ENCODE measurements at regions not wholly inside any gene's neighbourhood (a gene's known extent, or its start where the extent isn't known, plus 50 kb on each side); places are given as distances from the start of the nearest gene placed in this dataset.

DNA sequence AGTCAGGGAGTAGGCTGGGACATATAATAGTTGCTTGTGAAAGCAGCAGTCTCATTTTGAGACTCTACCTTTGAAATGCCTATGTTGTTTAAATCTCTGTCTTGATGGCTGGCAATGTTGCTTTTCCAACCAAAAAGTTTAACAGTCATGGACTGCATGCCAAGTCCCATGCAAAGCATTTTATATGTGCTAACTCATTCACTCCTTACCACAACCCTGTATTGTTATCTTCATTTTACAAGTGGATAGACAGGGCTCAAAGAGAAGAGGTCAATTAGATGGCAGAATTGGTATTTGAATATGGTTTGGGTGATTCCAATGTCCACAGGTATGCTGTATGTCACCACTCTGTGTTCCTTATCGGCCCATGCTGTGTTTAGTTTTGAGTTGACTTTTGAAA is 331.4 kb upstream of the USP24 start:
- TF ChIP-seq, protein P1, sequence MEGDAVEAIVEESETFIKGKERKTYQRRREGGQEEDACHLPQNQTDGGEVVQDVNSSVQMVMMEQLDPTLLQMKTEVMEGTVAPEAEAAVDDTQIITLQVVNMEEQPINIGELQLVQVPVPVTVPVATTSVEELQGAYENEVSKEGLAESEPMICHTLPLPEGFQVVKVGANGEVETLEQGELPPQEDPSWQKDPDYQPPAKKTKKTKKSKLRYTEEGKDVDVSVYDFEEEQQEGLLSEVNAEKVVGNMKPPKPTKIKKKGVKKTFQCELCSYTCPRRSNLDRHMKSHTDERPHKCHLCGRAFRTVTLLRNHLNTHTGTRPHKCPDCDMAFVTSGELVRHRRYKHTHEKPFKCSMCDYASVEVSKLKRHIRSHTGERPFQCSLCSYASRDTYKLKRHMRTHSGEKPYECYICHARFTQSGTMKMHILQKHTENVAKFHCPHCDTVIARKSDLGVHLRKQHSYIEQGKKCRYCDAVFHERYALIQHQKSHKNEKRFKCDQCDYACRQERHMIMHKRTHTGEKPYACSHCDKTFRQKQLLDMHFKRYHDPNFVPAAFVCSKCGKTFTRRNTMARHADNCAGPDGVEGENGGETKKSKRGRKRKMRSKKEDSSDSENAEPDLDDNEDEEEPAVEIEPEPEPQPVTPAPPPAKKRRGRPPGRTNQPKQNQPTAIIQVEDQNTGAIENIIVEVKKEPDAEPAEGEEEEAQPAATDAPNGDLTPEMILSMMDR (IDR thresholded peaks at IDR 0.05) = no peak
- no peak for TF ChIP-seq POLR2AphosphoS5 (IDR thresholded peaks at IDR 0.05)
- TF ChIP-seq POLR2A (IDR thresholded peaks at IDR 0.05) = no peak
- no peak for TF ChIP-seq EP300 (IDR thresholded peaks at IDR 0.05; ENCODE audit: low read depth)
